Lower leg skin (tissue), 4 donors: ENCODE measurements at regions not wholly inside any gene's neighbourhood (a gene's known extent, or its start where the extent isn't known, plus 50 kb on each side); places are given as distances from the start of the nearest gene placed in this dataset.
"Not testable (repeated sequence)": the region's sequence is repeated elsewhere in the genome, so short reads cannot be mapped to it uniquely, and the experiment has no call there.

Experiments
- DNase-seq, 2 donors: peaks; one replicate each; pipeline ENCODE4 v3.0.0-alpha.2; 2019; ENCODE audit warnings: low spot score in 2 of 2
- H3K4me3 ChIP-seq: fragments of 200-600 bp; sonication (generic); 2 replicates; pipeline ENCODE4 v1.5.1; 2017; ENCODE audit warnings: mild to moderate bottlenecking, low read depth; ENCODE audit not compliant: poor library complexity, severe bottlenecking
- CTCF ChIP-seq, 3 donors: fragments of 450-650 bp; IDR thresholded peaks; one replicate each; pipeline ENCODE4 v1.5.1; 2016; ENCODE audit warnings: antibody characterized with exemption in 3 of 3, mild to moderate bottlenecking in 3 of 3, moderate library complexity in 2 of 3
- POLR2A ChIP-seq, 2 donors: fragments of 450-650 bp; IDR thresholded peaks; one replicate each; pipeline ENCODE4 v1.6.1; 2016 to 2017; ENCODE audit warnings: antibody characterized with exemption in 2 of 2, mild to moderate bottlenecking in 1 of 2, moderate library complexity in 1 of 2
- WGBS, 2 donors: methylation state at CpG; one replicate each; pipeline ENCODE4 v1.1.5; 2018; 5-methylcytosine and 5-hydroxymethylcytosine counted together
- intact Hi-C: fragments of 100-400 bp; cut with DNase I; formaldehyde crosslinking; loops from one replicate; pipeline ENCODE4 v1.15.0; 2023; ENCODE audit warnings: low total_unique reads

GRCh38 chr14:59018460-59018859 is 170.0 kb upstream of the DAAM1 start:
- TF ChIP-seq CTCF (IDR thresholded peaks at IDR 0.05) (no peak), POLR2A (IDR thresholded peaks at IDR 0.05) (no peak)
- no peak overlapping the region for H3K4me3 ChIP-seq
- intact Hi-C loops: no loop called here
- no peak for DNase-seq
- WGBS, 2 donors: 62 to 75% methylated on average over 2 of the region's 2 CpGs

- no peak for TF ChIP-seq POLR2A (IDR thresholded peaks at IDR 0.05)
- TF ChIP-seq CTCF (IDR thresholded peaks at IDR 0.05): no peak
- H3K4me3 ChIP-seq: no peak overlapping the region
- intact Hi-C loops: no loop called here
- WGBS, 2 donors: 78 to 79% methylated on average over 3 of the region's 3 CpGs
- no peak for DNase-seq
These were observed 169.5 kb upstream of the DAAM1 start for GRCh38 chr14:59018978-59019377.

GRCh38 chr14:59020382-59020781 is 168.1 kb upstream of the DAAM1 start:
- no peak overlapping the region for H3K4me3 ChIP-seq
- TF ChIP-seq POLR2A (IDR thresholded peaks at IDR 0.05) (no peak), CTCF (IDR thresholded peaks at IDR 0.05) (no peak)
- DNase-seq: no peak
- WGBS, 2 donors: 77 to 85% methylated on average over 1 of the region's 1 CpG
- intact Hi-C loops: no loop called here

- 83% methylated on average over 4 of the region's 4 CpGs for WGBS, 2 donors
- intact Hi-C loops: no loop called here
- no peak overlapping the region for H3K4me3 ChIP-seq
- TF ChIP-seq CTCF (IDR thresholded peaks at IDR 0.05) (no peak), POLR2A (IDR thresholded peaks at IDR 0.05) (no peak)
- no peak for DNase-seq
These were observed 166.3 kb upstream of the DAAM1 start for GRCh38 chr14:59022144-59022543.

- DNase-seq: no peak
These were observed 162.4 kb upstream of the DAAM1 start for GRCh38 chr14:59026081-59026480.

GRCh38 chr14:59026640-59027039 is 161.8 kb upstream of the DAAM1 start:
- intact Hi-C loops, H3K4me3 ChIP-seq, DNase-seq: not testable (repeated sequence)
- 91 to 96% methylated on average over 1 of the region's 1 CpG for WGBS, 2 donors

More at GRCh38 chr14:59026081-59026480, 162.4 kb upstream of the DAAM1 start:
- no peak for TF ChIP-seq POLR2A (IDR thresholded peaks at IDR 0.05)
- TF ChIP-seq CTCF (IDR thresholded peaks at IDR 0.05): no peak
- intact Hi-C loops: no loop called here
- 76 to 87% methylated on average over 2 of the region's 2 CpGs for WGBS, 2 donors
- no peak overlapping the region for H3K4me3 ChIP-seq
